PC-9 (cell line): ENCODE measurements at regions not wholly inside any gene's neighbourhood (a gene's known extent, or its start where the extent isn't known, plus 50 kb on each side); places are given as distances from the start of the nearest gene placed in this dataset.
"Not testable (repeated sequence)": the region's sequence is repeated elsewhere in the genome, so short reads cannot be mapped to it uniquely, and the experiment has no call there.

Experiments used
- EZH2 ChIP-seq: fragments of 200-600 bp; sonication (generic); IDR thresholded peaks from 2 replicates; pipeline ENCODE4 v1.8.0; 2017; ENCODE audit warnings: antibody characterized with exemption, low read depth
- TF ChIP-seq, protein P1 (sequence below): fragments of 200-600 bp; sonication (generic); conservative IDR thresholded peaks from 2 replicates; pipeline ENCODE4 v1.6.1; 2017; ENCODE audit warnings: mixed run types, antibody characterized with exemption, mild to moderate bottlenecking, moderate library complexity

DNA sequence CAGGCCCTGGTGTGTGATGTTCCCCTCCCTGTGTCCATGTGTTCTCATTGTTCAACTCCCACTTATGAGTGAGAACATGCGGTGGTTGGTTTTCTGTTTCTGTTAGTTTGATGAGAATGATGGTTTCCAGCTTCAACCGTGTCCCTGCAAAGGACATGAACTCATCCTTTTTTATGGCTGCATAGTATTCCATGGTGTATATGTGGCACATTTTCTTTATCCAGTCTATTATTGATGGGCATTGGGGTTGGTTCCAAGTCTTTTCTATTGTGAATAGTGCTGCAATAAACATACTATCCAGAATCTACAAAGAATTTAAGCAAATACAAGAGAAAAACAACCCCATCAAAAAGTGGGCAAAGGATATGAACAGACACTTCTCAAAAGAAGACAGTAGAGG is 67.1 kb upstream of the PPM1H start:
- TF ChIP-seq, protein P1, sequence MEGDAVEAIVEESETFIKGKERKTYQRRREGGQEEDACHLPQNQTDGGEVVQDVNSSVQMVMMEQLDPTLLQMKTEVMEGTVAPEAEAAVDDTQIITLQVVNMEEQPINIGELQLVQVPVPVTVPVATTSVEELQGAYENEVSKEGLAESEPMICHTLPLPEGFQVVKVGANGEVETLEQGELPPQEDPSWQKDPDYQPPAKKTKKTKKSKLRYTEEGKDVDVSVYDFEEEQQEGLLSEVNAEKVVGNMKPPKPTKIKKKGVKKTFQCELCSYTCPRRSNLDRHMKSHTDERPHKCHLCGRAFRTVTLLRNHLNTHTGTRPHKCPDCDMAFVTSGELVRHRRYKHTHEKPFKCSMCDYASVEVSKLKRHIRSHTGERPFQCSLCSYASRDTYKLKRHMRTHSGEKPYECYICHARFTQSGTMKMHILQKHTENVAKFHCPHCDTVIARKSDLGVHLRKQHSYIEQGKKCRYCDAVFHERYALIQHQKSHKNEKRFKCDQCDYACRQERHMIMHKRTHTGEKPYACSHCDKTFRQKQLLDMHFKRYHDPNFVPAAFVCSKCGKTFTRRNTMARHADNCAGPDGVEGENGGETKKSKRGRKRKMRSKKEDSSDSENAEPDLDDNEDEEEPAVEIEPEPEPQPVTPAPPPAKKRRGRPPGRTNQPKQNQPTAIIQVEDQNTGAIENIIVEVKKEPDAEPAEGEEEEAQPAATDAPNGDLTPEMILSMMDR, result not testable (repeated sequence)
- not testable (repeated sequence) for TF ChIP-seq EZH2
